GM18870 (cell line): ENCODE measurements at regions not wholly inside any gene's neighbourhood (a gene's known extent, or its start where the extent isn't known, plus 50 kb on each side); places are given as distances from the start of the nearest gene placed in this dataset.

ENCODE experiments used
- ATAC-seq: cut with Tn5 transposase; IDR thresholded peaks from one replicate; pipeline ENCODE4 v1.9.1; 2021; ENCODE audit warnings: moderate library complexity; ENCODE audit not compliant: unreplicated experiment

DNA sequence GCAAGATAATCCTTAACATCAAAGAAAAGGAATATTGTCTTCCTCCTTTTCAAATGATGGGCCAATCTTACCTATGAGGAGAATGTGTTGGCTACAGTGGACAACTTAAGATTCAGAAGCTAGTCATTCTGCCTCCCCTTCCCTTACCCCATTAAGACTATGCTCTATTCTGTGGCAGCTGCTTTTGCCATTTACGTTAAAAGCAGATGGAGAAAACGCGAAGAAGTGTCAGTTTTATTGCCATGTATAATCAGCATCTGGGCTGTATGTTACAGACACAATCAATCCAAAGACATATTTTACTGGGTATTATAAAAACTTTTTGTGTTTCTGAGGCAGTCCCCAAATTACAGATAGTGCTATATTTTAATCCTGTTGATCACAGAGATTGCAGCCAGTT is 196.1 kb upstream of the PACRGL start:
- no peak for ATAC-seq

DNA sequence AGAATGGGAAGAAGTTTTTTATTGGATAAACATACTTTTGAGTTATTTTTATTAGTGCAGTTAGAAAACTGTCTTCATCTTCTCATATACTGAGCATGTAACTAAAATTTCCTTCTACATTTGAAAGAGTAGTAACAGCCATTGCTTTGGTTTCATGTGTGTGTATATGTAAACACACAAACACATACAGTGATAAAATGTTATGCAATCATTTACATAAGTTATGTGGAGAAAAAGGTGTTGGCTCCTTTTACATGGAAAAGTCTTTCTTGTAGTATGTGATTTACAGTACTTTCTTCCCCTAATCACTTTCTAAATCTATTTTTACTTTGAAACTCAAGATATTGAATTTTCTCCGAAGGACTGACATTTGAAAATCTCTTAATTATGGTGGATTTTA is 194.3 kb upstream of the PACRGL start:
- no peak for ATAC-seq

DNA sequence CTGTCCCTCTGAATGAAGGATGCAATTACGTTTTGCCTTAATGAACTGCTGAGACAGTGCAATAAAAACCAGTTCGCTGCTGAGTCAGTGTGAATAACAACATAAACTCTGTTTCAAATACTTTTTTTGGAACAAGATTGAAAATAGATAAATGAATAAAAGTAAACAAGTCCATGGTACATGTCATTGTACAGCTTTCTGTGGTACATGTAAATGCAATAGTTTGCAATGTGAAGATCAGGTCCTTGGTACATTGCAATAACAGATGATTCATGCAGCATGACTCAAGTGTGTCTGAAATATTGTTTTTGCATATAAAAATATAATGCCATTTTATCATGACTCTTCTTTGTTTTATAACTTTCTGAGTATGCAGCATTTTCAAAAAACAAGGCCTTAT is 193.4 kb upstream of the PACRGL start:
- ATAC-seq: no peak

DNA sequence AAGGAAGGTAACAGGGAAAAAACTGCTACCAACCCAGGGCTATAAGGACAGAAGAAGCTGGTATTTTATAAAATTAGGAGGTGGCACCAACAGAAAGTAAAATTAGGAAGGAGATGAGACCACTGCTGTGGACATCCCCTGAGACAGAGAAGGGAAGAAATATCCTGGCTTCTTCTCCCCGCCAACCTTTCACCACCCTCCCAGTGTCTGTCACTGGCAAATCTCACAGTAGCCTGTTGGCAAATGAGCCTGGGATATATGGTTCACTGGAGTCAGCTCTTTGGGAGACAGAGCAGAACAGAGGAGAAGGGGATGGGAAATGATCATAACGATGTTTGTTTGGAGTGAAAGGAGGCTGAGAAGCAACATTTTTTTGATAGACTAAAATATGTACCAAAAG is 190.9 kb upstream of the PACRGL start:
- ATAC-seq: no peak

DNA sequence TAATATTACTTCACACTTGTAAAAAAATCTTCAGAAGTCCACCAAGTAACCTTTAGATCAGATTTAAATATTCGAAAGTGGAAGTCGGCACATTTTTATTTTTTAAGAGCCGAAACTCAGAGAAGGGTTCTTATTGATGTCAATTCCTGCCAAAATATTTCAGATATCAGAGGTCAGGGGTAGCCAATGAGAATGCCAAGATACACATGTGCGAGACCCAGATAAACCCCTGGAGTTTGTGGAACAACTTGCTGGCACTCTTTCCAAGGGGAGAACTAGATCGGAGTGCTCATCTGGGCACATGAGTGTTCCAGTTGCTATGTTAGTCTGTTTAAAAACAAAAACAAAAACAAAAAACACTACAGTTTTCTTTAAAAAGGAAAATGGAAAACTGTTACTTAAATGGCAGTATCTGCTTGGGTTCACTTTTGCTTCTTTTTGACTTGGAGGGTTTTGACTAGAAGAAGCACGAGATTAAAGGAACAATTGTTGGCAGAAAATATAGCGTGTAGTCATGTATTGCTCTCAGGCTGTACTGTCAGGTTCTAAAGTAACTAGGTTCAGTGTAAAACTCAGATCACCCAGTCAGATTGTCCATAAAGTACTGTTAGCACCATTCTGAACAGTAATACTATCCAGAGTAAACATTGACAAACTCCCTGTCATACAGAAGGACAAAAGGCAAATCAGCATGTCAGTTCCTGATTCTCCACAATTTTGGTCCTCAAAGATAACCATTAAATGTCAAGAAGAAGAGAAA is 188.0 kb upstream of the PACRGL start:
- no peak for ATAC-seq

DNA sequence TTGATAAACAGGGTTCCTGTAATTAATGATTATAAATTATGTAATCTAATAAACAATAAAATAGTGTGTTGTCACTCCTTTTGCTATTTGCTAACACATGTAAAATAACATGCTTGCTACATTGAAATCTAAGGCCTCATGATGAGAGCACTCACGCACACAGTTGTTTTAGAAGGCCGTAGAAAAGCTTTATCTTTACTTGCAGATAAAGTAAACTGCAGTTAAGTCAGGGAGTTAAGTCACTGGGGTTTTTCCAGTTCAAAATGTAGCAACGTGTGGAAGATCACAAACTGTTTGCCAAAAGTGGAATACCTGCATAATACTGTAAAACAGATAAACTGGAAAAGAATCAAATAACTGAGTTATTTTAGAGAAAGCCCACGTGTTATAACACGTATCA is 187.3 kb upstream of the PACRGL start:
- no peak for ATAC-seq

DNA sequence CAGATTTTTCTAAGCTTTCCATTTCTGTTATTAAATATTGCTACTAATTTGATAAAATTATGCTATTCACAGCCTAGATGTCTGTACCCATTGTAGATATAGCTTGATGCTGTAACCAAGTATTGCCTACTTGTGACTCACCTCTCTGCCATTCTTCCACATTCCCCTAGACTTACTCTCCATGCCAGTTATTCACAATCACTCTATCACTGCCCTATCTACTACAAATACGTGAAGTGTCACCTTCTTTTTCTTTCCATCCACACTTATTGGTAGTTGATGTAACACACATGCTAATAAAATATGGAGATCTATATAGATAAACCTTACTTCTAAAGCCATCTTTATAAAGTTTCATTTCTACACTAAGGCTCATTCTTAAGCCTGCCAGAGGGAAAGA is 179.4 kb upstream of the PACRGL start:
- ATAC-seq: no peak

DNA sequence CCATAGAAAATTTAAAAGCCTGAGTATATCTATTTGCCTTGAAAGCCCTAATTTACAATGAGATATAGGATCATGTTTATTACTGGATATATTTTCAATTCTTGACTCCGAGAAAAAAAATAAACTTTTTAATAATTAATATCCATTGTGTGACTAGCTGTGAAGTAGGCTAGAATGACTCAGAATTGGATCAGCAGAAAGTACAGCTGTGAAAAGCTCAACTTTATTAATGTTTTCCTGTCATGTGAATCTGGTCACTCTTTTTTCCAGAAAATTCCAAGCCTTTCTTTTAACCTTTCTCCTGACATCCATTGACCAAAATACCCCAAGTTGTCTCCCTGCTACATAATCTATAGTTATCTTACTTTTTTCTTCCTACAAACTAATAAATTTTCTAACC is 171.8 kb upstream of the PACRGL start:
- ATAC-seq: no peak

DNA sequence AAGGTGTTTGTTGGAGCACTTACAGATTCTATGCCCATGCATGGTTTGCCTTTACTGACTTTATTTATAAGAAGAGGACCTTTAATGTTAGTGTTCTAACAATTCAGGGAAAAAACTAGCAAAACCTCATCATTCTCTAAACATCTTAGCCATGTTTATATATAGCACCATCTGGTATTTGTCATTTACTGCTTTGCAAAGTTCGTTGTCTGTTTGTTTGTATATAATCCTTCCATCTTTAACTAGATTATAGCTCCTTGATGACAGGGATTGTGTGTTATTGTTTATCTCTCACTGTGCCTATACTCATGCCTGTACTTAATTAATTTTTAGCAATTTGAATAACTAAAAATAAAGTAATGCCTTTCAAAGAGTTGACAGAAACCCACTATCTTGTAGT is 170.6 kb upstream of the PACRGL start:
- no peak for ATAC-seq

DNA sequence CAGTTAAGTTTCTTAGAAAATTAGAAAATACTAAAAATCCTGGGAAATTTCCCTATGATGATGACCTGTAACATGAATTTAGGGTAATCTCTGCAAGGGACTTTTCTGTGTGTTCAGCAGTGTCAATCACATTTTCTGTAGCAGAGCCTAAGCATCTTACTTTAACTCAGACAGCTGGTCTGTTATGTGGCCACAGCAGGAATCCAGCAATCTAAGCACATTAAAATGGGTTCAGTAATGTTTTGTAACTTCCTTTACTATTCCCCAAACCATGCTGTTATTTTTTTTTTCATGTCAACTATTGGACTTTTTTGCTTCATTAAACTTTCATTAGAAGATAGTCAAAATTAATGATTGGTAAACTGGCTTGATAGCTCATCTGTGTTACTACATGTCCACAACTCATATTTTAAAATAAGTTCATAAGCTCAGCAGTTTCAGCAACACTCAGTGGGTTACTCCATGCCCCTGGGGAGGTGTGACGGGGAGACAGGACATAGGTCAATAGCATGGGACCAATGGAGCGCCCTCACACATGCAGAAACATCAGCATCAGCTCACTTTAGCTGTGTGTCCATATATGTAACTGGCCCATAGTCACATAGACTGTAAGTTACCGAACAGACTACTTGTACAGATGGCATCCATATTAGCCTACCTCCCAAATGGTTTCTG is 168.0 kb upstream of the PACRGL start:
- ATAC-seq: no peak

DNA sequence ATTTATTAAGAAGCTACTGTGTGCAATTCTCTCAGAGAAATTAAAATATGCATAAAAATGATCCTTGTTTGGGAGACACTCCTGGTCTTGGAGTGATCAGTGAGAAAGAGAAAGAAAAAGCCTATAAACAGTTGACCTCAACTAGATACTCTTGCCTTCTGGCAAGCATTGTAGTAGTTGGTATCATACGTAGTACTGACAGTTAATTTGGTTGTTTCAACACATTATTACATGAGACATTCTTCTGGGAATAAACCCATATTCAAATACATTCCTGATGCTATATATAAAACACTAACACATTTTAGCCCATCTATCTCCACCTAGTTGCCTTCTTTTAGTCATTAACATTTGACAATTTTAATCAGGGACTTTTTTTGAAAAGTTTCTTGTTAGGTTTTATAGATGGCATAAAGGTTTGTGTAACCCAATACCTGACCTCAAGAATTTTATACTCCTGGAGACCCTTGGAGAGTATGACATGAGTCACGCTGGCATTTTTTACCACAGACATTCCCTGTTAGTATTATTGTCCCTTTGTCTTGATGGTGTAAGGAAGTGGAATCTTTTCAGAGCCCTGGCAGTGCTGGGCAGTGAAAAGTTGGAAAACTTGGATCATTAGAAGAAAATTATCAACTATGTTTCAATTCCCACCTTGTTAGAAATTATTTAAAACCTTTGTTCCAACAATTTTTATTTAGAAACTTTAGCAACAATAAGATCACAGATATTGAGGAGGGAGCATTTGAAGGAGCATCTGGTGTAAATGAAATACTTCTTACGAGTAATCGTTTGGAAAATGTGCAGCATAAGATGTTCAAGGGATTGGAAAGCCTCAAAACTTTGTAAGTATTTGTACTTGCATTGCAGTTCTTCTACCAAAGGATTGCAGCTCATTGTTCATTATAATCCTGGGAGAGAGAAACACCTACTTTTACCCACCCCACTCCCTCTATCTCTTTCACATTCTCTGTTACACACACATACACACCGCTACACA is 167.1 kb upstream of the PACRGL start:
- no peak for ATAC-seq

DNA sequence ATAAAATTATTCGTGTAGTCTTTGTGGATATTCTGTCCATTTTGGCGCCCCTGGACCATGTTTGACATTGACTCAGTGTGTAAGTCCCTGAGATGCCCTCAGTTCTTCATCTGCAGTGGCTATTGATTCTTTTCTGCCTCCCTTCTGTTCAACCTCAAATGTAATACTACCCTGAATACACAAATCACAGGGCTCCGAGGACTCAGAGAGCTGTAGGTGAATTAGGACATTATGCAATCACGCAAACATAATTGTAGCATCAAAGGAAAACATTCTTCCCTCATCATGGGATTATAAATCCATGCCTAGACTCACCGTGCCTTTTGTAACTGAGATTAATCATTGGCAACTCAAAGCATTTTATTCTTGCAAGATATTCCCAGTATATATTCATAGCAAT is 161.4 kb upstream of the PACRGL start:
- ATAC-seq: no peak

DNA sequence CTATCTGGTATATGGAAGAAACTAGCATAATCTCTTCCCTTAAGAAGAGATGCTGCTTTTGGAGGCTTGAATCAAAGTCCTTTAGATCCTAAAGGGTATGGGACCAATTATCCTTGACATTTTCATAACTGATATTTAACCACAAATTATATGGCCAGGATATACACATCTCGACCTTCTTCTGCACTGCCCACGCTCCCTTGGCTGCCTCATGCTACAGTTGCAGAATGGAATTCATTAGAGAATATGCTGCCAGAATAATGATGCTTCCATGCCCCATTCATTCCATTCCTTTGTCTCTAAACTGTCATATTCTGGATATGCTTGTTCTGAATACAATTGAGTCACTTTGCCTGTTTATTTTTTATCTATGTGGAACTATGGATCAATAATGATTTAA is 157.1 kb upstream of the PACRGL start:
- no peak for ATAC-seq

DNA sequence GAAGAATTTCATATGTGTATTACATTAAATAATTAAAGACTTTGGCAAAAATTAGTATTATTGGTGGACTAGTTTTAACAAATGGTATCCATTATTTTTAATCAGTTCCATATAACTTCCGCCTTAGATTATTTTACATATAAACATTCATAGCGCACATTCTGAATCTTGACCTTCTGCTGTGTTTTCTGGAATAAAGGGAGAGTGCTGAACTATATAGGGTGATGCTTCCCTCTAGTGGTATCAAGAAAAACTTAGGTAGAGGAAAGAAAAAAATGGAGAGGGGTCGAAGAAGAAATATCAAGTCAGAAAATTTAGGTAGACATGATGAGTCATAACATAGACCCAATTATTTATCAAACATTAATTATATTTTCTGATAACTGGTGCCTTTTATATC is 155.6 kb upstream of the PACRGL start:
- ATAC-seq: no peak

DNA sequence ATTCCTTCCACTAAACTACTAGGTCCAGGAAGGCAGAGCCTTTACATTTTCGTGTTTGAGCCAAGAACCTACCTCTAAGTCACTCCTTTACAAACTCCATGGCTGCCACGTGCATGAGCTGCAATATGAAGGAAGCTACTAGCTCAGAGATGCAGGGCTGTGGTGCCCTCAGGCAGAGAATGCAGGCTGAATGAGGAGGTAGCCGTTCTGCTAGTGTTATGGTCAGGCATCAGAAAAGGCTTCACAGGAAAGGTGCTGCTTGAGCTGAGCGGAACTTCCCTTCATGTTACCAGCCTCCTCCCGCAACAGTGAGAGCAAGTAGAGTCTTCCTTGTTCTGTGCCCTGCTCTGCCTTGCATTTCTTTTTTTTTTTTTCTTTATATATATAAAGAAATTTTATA is 148.3 kb upstream of the PACRGL start:
- no peak for ATAC-seq

DNA sequence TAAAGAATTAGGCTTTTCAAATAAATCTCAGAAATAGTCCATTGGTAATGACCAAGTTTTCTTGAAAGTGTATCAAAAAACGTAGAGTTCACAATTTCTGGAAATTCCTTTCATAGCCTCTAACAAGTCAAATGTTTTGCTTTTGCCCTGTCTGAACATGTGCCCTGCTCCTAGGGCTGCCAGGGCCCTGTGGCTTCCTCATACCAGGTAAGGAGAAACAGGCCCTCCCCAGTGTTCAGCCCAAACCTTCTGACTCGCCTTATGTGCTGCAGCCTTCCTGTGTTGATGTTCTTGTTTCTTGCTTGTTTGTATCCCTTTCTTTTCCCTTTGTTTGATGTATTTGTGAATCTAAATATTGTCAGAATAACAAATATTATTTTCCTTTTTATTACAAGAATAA is 146.1 kb upstream of the PACRGL start:
- ATAC-seq: no peak

DNA sequence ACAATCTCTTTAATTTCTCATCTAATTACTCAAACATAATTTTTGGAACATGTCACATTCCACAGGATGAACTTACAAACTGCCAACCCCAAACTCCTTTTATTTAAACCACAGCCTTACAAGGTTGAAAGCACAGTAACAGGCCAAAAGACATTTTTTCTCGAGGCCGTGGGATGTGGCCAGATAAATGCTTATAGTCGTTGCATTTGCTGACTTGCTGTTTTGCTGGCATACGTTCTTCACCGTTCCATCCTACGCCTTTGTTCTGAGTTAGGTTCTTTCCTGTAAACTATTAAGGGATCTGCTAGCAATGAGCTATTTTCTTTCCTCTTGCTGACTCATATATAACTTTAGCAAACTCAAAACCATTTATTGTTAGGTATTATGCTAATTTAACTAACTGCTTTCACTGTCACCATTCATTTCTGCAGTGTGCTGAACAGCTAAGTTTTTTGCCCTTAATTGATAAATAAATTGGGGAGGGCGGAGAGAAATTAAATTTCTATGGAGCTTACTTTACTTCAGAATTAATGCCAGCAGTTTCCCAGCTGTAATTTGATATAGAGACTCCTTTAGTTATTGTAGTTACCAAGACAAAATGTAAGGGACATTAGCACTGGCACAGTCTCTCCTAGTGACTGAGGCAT is 135.1 kb upstream of the PACRGL start:
- no peak for ATAC-seq

DNA sequence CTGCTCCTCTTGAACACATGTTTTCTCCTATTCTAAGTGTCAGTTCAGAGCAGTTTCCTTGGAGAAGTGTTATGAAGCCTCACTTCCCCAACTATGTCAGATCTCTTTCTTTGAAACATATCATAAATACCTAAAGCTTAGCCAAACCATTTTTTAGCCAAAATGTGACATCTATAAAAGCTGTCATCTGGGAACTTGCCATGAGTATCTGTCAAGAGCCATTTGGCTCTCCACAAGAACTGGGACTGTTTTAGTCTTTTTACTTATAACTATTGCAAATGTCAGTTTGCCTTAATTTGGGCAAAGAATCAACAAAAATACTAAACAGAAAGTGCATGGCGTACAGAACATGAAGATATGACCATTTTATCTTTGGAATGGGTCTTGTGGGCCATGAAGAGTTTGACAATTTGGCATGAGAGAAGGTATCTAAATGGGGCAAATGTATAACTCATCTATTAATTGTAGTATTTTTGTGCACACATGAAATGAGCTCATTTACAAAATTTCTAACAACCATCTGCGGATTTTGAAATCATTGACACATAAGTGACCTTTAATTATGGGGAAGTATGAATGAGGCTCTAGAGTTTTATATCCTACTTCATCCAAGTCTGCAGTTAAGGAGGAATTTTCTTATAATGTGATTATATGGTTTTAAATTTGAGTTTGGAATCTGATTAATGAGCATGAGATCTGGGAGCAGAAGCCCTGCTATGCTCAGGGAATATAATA is 129.1 kb upstream of the PACRGL start:
- no peak for ATAC-seq

DNA sequence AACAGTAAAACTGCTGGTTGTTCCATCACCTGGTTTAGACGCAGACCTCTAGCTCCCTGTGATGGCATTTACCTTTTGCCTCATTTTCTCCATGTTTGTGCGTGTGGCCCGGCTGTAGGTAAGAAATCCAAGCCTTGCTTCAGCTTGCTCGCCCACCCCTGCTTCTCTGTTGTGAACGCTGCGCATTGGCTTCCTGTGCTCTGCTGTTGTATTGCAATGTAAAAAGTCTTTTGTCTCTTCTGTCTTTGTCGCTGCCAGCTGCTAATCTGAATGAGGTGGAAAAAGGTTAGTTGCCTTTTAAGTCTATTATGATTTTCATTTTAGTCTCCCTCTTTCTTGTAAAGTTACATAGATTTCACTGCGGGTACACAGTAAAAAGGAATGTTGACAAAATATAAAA is 127.3 kb upstream of the PACRGL start:
- ATAC-seq: no peak

DNA sequence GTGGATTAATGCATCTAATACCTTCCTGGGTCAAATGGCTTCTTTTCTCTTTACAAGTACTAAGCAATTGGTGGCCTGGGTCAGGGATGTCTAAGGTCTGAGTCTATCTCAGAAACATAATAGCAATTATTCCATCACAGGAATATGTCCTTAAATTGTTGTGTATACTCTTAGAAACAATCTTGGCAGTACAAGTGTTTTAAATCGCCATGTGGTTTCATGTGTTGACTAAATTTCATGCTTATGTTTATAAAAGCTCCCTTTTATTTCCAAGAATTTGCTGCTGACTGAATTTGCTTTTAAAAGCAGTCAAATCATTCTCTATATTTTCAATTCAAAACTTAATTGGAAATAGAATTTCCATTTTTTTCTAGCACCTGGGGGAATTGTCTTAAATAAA is 125.3 kb upstream of the PACRGL start:
- no peak for ATAC-seq
